ENCODE measurements at regions not wholly inside any gene's neighbourhood (a gene's known extent, or its start where the extent isn't known, plus 50 kb on each side); places are given as distances from the start of the nearest gene placed in this dataset.

DNA sequence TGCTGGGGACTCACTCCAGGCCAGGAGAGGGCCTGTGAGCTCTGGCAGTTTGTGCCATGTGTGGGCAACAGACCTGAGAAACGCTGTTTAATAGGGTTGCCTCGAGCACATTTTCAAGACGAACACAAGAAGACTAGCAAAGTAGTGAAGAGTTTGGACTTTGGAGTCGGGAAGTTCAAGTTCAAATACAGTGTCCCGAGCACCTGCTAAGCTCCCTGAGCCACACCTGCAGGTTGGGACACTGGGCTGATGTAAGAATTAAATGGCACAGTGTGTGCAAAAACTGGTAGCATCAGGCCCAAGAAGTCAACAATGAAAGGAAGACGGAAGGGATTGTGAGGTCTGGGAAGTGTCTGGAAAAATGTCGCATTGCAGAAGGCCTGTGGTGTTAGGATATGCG is 112.8 kb upstream of the PABPC3 start:
- TF ChIP-seq, protein P1, sequence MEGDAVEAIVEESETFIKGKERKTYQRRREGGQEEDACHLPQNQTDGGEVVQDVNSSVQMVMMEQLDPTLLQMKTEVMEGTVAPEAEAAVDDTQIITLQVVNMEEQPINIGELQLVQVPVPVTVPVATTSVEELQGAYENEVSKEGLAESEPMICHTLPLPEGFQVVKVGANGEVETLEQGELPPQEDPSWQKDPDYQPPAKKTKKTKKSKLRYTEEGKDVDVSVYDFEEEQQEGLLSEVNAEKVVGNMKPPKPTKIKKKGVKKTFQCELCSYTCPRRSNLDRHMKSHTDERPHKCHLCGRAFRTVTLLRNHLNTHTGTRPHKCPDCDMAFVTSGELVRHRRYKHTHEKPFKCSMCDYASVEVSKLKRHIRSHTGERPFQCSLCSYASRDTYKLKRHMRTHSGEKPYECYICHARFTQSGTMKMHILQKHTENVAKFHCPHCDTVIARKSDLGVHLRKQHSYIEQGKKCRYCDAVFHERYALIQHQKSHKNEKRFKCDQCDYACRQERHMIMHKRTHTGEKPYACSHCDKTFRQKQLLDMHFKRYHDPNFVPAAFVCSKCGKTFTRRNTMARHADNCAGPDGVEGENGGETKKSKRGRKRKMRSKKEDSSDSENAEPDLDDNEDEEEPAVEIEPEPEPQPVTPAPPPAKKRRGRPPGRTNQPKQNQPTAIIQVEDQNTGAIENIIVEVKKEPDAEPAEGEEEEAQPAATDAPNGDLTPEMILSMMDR (IDR thresholded peaks at IDR 0.05; ENCODE audit: low read depth, low read length, poor library complexity, severe bottlenecking) = no peak
- no peak for TF ChIP-seq EZH2phosphoT487 (IDR thresholded peaks at IDR 0.05; ENCODE audit: borderline replicate concordance, low read length)

All from DOHH2 (cell line).